HG03039 (cell line): ENCODE measurements at regions not wholly inside any gene's neighbourhood (a gene's known extent, or its start where the extent isn't known, plus 50 kb on each side); places are given as distances from the start of the nearest gene placed in this dataset.

Source experiments
- ATAC-seq: cut with Tn5 transposase; IDR thresholded peaks from one replicate; pipeline ENCODE4 v1.9.1; 2021; ENCODE audit warnings: mild to moderate bottlenecking, moderate library complexity; ENCODE audit not compliant: unreplicated experiment

- ATAC-seq: no peak
Measured at GRCh38 chr2:205937211-205937610, 148.8 kb downstream of the INO80D start.

GRCh38 chr2:205936446-205936845 lies 149.5 kb downstream of the INO80D start:
- ATAC-seq: no peak

GRCh38 chr2:205934443-205934842 lies 151.5 kb downstream of the INO80D start:
- ATAC-seq: no peak

GRCh38 chr2:205932861-205933260 lies 153.1 kb downstream of the INO80D start:
- no peak for ATAC-seq

- ATAC-seq: no peak
Measured at GRCh38 chr2:205931388-205931787, 154.6 kb downstream of the INO80D start.

- no peak for ATAC-seq
Measured at GRCh38 chr2:205930209-205930608, 155.8 kb downstream of the INO80D start.

GRCh38 chr2:205929246-205929942 lies 156.6 kb downstream of the INO80D start:
- no peak for ATAC-seq

- peak; percentile 91 for ATAC-seq
Measured at GRCh38 chr2:205925373-205926337, 160.3 kb downstream of the INO80D start.

- ATAC-seq: no peak
Measured at GRCh38 chr2:205924676-205925075, 161.3 kb downstream of the INO80D start.

- ATAC-seq: no peak
Measured at GRCh38 chr2:205915130-205915524, 170.8 kb downstream of the INO80D start.

GRCh38 chr2:205914213-205915129 lies 171.5 kb downstream of the INO80D start:
- no peak for ATAC-seq

- ATAC-seq: no peak
Measured at GRCh38 chr2:205913668-205914067, 172.3 kb downstream of the INO80D start.

- no peak for ATAC-seq
Measured at GRCh38 chr2:205911306-205911705, 174.7 kb downstream of the INO80D start.

GRCh38 chr2:205909184-205909572 lies 176.8 kb downstream of the INO80D start:
- no peak for ATAC-seq

- ATAC-seq: no peak
Measured at GRCh38 chr2:205908212-205909183, 177.5 kb downstream of the INO80D start.

- no peak for ATAC-seq
Measured at GRCh38 chr2:205906419-205906818, 179.6 kb downstream of the INO80D start.

GRCh38 chr2:205905576-205905975 lies 180.4 kb downstream of the INO80D start:
- no peak for ATAC-seq

- no peak for ATAC-seq
Measured at GRCh38 chr2:205904873-205905272, 181.1 kb downstream of the INO80D start.

GRCh38 chr2:205903549-205904129 lies 182.3 kb downstream of the INO80D start:
- ATAC-seq: no peak

GRCh38 chr2:205902900-205903237 lies 183.1 kb downstream of the INO80D start:
- no peak for ATAC-seq
